ENCODE measurements at regions not wholly inside any gene's neighbourhood (a gene's known extent, or its start where the extent isn't known, plus 50 kb on each side); places are given as distances from the start of the nearest gene placed in this dataset.
"Not testable (repeated sequence)": the region's sequence is repeated elsewhere in the genome, so short reads cannot be mapped to it uniquely, and the experiment has no call there.

DNA sequence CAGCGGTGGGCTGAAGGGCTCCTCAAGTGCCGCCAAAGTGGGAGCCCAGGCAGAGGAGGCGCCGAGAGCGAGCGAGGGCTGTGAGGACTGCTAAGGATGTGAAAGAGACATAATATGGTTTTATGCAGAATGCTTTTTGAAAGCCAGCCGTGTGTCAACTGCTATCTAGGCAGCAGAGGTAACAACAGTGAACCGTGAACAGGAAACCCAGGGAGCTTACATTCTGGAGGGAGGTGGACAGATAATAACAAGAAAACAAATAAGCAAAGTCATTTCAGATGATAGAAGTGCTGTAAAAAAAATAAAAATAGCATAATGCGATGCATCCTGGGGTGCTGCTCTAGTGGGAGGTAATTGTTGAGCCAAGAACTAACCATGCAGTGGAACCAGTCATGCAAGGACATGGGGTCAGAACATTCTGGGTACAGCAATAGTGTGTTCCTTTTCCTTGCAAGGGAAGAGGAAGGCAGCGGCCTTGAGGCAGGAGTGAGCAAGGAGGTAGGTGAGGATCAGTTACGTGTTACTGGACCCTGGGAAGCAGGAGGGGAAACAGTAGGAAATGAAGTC lies 134.4 kb upstream of the TMEM170B start:
- DNase-seq: no peak

DNA sequence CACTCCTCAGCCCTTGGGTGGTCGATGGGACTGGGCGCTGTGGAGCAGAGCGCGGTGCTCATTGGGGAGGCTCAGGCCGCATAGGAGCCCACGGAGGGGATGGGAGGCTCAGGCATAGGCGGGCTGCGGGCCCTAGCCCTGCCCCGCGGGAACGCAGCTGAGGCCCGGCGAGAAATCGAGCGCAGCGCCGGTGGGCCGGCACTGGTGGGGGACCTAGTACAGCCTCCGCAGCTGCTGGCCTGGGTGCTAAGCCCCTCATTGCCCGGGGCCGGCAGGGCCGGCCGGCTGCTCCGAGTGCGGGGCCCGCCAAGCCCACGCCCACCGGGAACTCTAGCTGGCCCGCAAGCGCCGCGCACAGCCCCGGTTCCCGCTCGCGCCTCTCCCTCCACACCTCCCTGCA lies 135.0 kb upstream of the TMEM170B start:
- not testable (repeated sequence) for DNase-seq

DNA sequence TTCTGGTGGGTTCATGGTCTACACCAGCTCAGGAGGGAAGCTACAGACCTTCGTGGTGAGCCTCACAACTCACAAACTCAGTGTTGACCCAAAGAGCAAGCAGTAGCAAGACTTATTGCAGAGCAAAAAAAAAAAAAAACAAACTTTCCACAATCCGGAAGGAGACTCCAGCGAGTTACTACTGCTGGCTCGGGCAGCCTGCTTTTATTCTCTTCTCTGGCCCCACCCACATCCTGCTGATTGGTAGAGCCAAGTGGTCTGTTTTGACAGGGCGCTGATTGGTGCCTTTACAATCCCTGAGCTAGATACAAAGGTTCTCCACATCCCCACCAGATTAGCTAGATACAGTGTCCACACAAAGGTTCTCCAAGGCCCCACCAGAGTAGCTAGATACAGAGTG lies 135.6 kb upstream of the TMEM170B start:
- not testable (repeated sequence) for DNase-seq

DNA sequence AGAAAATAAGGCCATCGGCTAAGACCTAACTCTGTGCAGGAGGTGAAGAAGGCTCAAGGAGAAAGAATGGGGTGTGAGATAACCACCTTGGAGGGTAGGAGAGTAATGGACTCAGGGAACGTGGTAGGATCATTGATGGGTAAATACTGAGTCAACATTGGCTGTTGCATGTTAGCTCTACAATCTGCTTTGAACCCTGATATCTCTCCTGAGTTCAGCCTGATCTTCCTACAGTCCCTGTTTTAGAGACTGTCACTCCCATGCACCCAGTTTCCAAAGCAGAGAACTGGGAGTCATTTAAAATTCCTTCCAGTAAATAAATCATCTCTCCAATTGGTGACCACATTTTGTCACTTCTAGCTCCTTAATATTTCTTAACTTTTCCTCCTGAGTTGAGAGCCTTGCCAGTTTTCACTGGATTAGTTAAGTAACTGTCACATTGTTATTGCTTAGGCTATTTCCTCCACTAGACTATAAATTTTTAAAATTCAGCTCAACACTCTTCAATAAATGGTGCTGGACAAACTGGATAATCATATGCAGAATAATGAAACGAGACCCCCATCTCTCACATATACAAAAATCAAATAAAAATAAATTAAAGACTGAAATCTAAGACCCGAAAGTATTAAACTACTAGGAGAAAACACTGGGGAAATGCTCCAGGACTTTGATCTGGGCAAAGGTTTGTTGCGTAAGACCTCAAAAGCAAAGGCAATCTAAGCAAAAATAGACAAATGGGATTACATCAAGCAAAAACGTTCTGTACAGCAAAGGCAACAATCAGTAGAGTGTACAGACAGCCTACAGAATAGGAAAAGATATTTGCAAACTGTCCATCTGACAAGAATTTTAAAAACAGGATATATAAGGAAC lies 138.9 kb upstream of the TMEM170B start:
- DNase-seq: no peak

DNA sequence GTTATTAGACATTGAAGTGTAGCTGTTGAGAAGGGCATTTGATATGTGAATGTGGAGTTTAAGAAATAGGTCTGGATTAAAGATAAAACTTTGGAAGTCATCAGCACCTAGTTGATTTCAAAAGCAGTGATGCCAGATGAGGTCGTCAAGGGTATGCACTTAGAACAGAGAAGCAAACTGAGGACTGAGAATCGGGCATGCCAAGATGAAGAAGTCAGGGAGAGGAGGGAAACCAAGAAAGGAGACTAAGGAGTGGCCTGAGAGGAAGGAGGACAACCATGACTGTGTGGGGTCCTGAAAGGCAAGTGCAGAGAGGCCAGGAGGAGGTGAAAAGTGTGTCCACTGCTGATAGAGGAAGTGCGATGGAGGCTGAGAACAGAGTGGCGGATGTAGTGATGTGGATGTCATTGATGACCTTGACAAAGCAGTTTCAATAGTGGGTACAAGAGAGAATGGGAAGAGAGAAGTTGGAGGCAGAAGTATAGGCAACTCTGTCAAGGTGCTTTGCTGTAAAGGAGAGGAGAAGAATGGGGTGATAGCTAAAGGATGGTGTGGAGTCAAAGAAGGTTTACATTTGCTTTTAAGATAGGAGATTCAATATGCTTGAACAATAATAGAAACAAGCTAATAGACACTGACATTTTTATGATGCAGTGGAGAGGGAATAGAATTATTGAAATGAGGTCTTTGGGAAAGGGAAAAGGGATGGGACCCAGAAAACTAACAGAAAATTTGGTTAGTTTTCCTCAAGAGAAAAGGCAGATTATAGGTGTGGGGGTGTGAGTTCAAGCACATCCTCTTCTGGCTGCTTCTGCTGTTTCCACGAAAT lies 139.7 kb upstream of the TMEM170B start:
- DNase-seq: no peak

DNA sequence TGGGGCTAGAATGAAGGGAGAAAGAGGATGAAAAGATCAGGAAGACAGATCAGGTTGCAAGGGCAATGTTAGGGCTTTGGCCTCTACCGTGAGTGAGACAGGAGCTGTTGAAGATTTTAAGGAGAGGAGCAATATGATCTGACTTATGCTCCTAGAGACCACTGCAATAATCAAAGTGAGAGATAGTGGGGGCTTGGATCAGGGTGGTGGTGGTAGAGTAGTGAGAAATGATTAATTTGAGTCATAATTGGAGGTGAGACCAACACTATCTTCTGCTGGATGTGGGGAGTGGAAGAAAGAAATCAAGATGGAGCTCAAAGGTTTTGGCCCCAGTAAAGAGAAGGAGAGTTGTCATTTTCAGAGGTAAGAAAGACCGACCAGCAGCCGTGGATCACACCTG lies 140.7 kb upstream of the TMEM170B start:
- DNase-seq: no peak

DNA sequence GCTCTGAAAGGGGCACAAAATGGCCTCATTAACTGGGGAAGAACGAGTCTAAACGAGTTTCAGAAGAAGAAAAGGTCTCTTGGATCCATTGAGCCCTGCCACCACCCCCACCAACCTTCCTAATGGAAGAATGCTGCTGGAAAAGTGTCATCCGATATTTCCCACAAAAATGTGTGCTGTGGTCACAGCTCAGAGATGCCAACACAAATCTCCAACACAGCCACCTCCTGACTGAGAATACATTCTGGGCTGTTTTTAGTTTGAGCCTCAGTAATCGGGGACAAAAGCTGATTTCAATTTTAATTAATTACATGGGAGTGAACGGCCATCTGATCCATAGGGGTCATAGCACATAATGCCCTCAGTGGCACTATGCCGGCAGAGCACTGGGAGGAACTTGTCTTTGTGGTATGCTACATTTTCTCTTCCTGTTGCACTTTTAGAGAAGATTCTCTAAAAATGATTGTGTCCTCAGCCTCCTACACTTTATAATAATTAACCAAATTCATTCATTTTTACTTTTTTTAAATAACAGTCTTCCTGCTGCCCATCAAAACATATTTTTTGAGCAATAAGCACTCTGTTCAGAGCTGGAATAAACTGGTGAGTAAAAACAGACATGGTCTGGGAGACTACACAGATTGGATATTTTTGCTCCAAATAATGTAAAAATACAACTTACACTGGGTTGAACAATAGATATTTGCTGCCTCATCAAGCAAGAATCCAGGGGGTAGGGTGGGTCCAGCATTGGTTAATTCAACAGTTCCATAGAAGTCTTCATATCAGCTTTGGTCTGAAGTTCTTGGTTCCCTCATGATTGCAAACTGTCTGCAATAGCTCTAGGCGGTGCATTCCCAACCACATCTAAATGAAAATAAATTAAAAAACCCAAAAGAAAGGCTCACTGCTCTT lies 143.6 kb upstream of the TMEM170B start:
- no peak for DNase-seq

DNA sequence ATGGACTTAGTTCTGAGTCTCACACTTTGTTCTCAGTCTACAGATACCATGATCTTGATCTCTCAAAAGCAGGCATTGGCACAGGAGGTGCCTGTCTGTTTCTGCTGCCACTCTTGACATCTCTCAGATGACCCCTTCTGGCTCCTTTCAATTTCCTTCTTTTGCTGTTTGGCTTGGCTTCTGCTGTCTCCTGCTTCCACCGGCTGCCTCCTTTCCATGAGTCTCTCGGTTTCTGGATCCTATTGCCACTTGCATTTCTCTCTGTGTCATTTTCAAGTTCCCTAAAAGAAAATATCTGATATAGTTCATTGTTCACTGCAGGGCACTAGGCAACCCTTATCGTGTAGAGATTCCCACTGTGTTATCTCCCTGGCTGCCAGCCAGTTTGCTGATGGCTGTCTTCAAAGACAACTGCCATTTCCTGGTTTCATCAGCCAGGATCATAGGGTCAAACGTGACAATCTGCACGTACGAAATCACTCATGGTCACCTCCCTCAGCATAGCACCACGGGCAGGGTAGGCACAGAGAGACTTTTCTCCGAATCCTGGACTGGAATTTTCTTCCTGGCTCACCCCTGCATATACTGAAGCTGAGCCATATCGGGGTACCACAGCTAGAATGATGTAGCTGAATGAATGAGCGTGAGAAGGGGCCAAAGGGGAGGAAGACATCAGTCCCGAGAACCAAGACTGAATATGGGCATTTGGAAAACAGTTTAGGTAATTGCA lies 144.6 kb upstream of the TMEM170B start:
- no peak for DNase-seq

DNA sequence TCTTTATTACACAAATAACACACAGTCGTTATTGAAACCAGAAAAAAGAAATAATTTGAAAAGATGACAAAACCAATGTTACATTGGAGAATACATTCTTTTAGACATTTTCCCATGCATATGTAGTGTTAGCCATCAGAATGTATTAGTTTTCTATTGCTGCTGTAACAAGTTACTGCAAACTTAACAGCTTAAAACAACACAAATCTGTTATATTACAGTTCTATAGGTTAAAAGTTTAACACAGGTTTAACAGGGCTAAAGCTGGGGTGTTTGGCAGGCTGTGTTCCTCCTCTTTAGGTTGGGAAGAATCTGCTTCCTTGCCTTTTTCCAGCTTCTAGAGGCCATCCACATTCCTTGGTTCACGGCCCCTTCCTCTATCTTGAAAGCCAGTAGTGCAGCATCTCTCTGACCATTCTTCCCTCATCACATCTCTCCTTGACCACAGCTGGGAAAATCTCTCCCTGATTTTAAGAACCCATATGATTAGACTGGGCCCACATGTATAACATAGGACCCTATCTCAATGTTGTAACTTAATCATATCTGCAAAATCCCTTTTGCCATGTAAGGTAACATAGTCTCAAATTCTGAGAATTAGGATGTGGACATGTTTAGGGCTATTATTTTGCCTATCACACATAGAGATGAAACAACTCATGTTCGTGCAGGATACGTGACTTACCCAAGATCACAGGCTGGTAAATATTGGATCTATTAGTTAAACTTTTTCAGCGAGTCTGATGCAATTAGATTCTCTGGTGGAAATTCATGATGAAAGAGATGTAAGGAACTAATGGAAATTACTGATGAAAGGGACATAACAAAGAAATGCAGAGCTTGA lies 145.4 kb upstream of the TMEM170B start:
- DNase-seq: no peak

DNA sequence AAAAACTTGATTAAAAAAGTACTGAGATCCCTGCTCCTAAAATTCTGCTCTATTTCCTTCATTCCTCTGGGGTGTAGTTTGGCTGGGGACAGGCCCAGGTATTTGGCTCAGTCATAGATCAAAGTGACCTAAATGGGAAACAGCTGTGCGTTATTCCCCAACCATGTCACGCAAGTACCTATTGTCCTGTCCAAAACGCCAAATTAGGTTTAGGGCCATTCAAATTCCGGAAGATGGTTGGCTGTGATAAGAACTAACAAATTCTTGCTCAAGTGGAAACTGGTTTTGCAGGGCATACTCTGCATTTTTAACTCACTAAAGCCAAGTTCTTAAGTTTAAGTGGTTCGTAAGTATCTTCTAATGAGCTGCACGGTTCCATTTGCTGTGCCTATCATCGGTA lies 147.6 kb upstream of the TMEM170B start:
- DNase-seq: no peak

DNA sequence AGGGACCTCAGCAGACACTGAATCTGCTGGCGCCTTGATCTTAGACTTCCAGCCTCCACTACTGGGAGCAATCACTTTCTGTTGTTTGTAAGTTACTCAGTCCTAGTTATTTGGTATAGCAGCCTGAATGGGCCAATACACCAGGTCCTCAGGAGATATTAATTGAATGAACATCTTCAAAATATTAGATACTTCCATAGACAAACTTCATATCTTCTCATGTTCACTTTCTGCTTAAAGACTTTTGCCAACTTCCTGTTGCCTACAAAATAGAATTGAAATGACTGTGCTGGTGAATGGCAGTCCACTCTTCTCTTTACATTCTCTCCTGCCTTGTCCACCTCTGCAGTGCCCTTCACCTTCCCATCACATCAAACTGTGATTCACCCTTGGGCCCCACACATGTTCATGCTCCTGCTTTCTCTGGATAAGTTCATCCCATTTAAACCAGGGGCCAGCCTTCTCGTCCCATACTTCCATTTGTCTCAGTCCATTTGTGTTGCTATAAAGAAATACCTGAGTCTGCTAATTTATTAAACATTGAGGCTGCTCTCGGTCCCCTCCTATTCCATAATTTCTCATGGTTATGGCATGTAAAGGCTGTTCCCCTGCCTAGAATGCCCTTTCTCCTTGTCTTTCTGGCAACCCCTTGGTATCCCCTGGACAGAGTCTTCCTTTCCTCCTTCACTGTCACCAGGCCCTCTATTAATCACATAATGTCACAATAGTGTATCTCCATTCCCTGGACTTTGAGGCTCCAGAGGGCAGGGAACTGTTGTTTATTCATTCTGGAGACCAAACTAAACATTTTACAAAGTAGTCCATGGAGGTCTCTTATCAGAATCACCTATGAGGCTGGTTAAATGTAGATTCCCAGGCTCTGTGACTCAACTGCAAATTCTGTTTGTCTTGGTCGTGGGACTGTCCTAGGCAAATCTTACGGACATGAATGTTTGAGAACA lies 148.3 kb upstream of the TMEM170B start:
- no peak for DNase-seq

DNA sequence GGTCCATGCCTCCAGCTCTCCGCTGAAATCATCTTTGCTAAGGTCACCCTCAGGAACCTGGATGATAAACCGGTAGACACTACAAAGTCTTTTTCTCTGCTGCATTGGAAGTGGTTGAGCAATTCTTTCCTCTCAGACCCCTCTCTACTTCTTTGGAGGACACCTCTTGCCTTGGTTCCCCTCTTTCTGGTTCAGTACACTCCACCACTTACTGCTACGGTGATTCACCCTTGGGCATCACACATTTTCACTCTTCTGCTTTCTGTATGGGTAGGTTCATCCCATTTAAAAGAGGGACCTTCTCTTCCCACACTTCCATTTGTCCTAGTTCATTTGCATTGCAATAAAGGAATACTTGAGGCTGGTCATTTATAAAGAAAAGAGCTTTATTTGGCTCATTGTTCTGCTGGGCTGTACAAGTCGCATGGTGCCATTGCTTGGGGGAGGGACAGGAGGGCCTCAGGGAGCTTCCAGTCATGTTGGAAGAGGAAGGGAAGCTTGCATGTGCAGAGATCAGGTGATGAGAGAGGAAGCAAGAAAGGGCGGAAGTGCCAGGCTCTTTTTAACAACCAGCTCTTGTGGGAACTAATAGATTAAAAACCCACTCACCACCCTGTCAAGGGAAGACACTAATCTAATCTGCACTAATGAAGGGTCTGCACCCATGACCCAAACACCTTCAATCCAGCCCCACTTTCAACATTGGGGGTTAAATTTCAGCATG lies 149.7 kb upstream of the TMEM170B start:
- no peak for DNase-seq

DNA sequence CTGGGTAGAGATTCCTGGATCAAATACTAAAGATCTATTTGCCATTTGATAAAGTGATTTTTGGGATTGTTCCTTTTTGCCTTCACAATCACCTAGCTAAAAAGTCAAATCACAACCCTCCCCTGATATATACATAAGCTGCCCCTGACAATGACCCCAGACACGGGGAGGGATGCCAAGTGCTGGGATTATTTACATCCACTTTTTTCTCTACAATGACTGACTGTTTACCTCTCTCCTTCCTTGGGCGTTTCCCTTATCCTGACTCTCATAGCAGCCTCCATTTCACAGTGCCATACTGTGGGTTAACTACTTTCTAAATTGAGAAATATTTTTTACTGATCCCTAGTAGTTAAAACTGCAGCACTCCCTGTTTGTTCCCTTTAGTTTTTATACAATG lies 150.8 kb upstream of the TMEM170B start:
- no peak for DNase-seq

DNA sequence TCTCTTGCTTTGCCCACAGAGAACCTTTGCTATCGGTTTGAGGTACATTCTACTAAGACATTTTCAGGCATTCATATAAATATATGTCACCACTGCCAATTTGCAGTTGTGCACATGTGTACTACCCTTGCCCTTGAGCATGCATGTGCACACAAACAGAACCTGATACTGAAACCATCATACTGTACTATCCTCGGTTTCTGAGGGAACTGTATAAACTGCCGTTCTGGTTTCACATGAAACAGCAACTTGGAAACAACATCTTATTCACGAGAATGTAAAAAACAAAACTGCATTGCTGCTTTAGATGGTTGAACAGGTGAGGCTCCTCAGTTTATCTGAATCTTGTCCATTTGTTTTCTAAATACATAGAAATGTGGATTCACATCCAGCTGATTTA lies 151.2 kb upstream of the TMEM170B start:
- no peak for DNase-seq

DNA sequence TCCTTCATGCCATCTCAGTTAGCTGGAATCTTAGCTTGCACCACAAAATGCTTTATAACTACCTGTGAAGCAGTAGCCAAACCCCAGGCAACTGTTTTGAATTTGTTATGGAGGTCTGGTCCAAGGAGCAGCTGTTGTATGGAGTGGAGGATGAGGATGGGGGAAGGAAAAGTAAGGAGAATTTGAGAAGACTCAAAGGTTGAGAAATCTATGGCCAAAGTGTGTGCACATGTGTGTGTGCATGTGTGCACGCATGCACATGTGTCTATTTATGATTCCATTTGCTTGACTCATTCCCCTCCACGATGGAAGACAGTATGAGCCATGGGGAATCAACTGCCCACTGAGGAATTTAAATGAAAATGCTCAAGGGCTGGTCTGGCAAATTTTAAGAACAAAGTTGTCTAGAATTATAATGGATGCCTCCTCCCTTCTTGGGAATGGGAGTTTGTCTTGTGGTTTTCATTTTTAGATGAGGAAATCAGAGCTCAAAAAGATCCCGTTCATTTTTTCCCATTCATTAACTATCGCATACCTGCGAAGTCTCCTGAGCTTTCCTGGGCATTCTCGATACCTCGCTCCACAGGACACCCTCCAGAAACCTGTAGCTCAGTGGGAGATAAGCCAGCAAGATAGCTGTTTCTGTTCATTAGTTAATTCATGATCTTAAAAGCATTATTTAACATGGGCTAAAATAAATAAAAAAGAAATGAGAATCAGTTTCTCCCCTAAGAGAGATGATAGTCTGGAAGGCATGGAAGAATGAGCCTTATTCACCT lies 152.3 kb upstream of the NEDD9 start:
- no peak for DNase-seq

DNA sequence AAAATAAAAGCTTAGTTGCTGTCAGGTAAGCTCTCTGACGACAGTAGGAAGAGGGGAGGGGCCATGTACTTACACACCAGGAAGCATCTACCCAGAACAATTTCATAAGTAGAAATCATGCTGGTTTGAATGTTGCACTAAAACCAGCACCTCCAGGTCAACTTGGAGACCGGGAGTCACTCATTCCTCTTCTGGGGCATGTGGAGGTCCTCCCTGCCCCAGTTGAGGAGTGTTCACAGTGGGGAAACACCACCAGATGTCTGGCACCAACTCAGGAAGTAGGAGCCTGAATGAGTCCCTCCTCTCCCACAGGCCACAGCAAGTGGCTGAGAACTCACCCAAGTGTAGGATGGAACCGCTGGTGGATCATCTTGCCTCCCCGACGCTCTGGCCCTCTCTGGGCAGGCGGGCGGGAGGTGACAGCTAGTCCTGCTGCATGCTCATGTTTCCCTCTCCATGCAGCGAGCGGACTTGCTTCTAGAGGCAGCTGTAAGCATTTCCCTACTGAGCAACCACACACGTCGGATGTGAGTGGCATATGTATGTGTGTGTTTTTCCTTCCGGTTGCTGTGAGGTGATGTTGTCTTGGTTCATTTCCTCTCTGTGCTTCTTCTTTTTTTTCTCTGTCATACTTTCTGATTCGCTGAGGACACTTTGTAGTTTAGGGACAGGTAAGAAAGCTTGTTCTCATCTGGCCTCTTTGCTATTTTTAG lies 149.5 kb upstream of the NEDD9 start:
- peak; percentile 63 for DNase-seq

DNA sequence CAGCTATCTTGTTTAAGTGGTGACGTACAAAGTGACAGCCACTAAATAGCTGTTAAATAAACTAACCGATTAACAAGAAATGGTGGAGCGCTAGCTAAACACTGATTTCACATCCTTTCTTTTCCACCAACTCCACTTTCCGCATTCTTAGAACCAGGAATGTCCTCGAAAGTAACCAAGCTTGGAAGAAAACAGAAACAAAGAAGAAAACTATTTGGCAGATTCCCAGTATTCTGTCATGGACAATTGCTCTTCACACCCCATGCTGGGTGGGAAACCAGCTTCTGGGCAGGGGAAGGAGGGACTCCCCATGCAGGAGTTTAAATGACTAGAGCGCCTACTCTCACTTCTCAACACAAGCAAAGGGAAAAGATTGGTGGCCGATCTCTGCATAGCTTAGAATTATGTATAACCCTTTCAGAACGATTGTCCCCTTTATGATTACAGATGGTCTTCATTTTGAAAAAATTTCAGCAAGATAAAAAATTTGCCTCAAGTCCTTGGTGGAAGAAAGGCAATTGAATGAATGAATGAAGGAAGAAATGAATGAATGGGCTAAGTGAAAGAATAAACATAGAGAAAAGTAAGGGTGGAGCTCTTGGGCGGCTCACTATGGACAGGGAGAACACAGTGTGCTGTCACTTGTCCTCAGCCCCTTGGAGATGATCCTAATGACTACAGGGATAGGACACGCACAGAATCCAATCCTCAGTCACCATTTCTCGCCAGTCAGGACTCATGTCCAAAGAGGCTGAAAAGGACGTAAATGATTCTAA lies 148.7 kb upstream of the NEDD9 start:
- no peak for DNase-seq
